AG09309 (cell line): ENCODE measurements at regions not wholly inside any gene's neighbourhood (a gene's known extent, or its start where the extent isn't known, plus 50 kb on each side); places are given as distances from the start of the nearest gene placed in this dataset.
"Not testable (repeated sequence)": the region's sequence is repeated elsewhere in the genome, so short reads cannot be mapped to it uniquely, and the experiment has no call there.

Source experiments
- DNase-seq: peaks from one replicate; pipeline ENCODE4 v3.0.0-alpha.2; 2010; ENCODE audit warnings: low read depth
- H3K4me3 ChIP-seq: 2 replicates; pipeline ENCODE4 v1.5.1; 2011; ENCODE audit warnings: mild to moderate bottlenecking, low read depth, low read length, moderate library complexity; ENCODE audit not compliant: control insufficient read depth
- CTCF ChIP-seq: IDR thresholded peaks from 2 replicates; pipeline ENCODE4 v1.5.1; 2011; ENCODE audit warnings: mild to moderate bottlenecking, low read depth, low read length, inconsistent platforms; ENCODE audit not compliant: insufficient read depth, control insufficient read depth; ENCODE audit errors: missing control alignments

GRCh38 chr12:124673801-124674617 lies 106.6 kb upstream of the NCOR2 start:
- no peak overlapping the region for H3K4me3 ChIP-seq
- no peak for DNase-seq
- TF ChIP-seq CTCF = no peak

GRCh38 chr12:124669271-124669721 lies 101.9 kb upstream of the NCOR2 start:
- not testable (repeated sequence) for H3K4me3 ChIP-seq, DNase-seq

DNA sequence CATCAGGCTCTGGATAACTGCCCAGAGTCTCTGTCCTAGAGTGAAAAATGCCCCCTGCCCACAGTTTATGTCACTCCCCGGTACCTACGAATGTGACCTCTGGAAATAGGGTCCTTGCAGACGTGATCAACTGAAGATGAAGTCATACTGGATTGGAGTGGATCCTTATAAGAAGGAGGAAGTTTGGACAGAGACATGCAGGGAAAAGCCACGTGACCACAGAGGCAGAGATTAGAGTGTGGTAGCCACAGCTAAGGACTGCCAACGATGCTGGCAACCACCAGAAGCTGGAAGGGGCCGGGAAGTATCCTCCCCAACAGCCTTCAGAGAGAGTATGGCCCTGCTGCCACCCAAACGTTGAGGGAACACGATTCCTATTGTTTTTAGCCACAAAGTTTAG lies 101.2 kb upstream of the NCOR2 start:
- TF ChIP-seq CTCF = no peak
- no peak for DNase-seq
- no peak overlapping the region for H3K4me3 ChIP-seq

DNA sequence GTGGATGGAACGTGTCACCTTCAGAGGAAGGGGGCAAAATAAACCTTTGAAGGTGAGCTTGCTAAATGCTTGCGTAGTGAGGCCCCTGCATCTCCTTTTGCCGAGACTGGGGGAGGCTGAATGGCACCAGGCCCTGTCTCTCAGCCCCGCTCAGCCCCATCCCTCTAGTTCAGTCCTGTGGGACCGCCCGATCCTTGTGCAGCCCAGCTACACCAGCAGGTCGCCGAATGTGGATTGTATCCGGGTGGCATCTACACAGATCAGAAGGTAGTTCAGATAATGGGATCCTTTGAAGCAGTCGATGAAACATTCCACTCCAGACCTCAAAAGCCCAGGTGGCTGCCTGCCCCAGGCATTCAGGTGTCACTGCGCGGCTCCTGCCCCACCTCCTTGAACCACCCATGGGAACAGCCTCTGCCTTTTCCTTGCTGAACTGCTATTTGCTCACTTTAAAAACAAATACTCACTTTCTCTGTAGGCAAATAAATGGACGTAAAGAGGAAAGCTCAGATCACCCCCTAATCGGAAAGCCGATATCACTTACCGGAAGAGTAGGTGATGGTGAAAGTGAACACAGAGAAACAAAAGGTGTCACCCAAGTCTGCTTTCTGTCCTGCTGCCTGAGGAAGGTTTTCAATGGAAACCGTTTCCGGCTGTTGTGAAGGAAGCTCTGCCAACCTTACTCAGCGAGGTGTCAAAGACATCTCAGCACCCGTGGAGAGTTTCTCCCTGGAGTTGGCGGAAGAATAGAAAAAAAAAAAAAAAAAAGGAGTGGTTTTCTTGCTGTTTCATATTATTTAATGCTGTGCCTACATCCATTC lies 100.3 kb upstream of the NCOR2 start:
- DNase-seq = no peak
- TF ChIP-seq CTCF = no peak
- H3K4me3 ChIP-seq = no peak overlapping the region

GRCh38 chr12:124666722-124667259 lies 99.4 kb upstream of the NCOR2 start:
- DNase-seq = no peak
- no peak for TF ChIP-seq CTCF
- H3K4me3 ChIP-seq = no peak overlapping the region

DNA sequence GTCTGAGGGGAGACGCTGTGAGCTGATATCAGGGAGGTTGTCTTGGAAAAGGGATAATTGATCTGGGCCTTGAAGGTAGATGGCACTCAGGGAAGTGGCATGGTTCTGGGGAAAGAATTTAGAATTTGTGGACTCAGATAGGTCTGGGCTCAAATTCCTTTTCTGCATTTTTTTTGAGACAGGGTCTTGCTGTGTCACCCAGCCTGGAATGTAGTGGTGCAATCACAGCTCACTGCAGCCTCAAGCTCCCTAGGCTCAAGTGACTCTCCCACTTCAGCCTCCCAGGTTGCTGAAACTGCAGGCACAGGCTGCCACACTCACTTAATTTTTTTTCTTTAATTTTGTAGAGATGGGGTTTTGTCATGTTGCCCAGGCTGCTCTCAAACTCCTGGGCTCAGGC lies 98.1 kb upstream of the NCOR2 start:
- no peak for TF ChIP-seq CTCF
- no peak for DNase-seq
- H3K4me3 ChIP-seq = no peak overlapping the region

- TF ChIP-seq CTCF = no peak
- H3K4me3 ChIP-seq = no peak overlapping the region
- DNase-seq = no peak
Observed at GRCh38 chr12:124664395-124665111, 97.1 kb upstream of the NCOR2 start.
